Mesothelial cell of epicardium (in vitro differentiated cells): ENCODE measurements at regions not wholly inside any gene's neighbourhood (a gene's known extent, or its start where the extent isn't known, plus 50 kb on each side); places are given as distances from the start of the nearest gene placed in this dataset.

ENCODE experiments used
- DNase-seq, 2 experiments: peaks; one replicate each; pipeline ENCODE4 v3.0.0; 2021; ENCODE audit warnings: low spot score in 2 of 2; ENCODE audit not compliant: unreplicated experiment in 2 of 2
- H3K27ac Mint-ChIP-seq: 2 replicates; pipeline ENCODE4 v1.8.0; 2021; ENCODE audit warnings: mixed read lengths
- H3K27me3 Mint-ChIP-seq: 2 replicates; pipeline ENCODE4 v1.8.0; 2021; ENCODE audit warnings: low read depth, mixed read lengths
- H3K36me3 Mint-ChIP-seq: 2 replicates; pipeline ENCODE4 v1.8.0; 2021; ENCODE audit warnings: mixed read lengths
- H3K4me1 Mint-ChIP-seq: 2 replicates; pipeline ENCODE4 v1.8.0; 2021; ENCODE audit warnings: mixed read lengths
- H3K4me3 Mint-ChIP-seq: 2 replicates; pipeline ENCODE4 v1.8.0; 2021; ENCODE audit warnings: mild to moderate bottlenecking, moderate library complexity, mixed read lengths
- H3K9me3 Mint-ChIP-seq: 2 replicates; pipeline ENCODE4 v1.8.0; 2021; ENCODE audit warnings: mixed read lengths
- CTCF ChIP-seq: fragments of 200-600 bp; sonication (generic); IDR thresholded peaks from one replicate; pipeline ENCODE4 v1.5.0; 2021; ENCODE audit warnings: antibody characterized with exemption; ENCODE audit not compliant: unreplicated experiment

GRCh38 chr2:129895061-129895460, 84.4 kb upstream of the RAB6C start:
- Mint-ChIP-seq H3K4me1 (no peaks in the 10 kb centered on the region), H3K36me3 (no peaks in the 10 kb centered on the region), H3K4me3 (no peak overlapping the region), H3K27me3 (peaks cover 38% of the 10 kb centered on the region), H3K9me3 (peaks cover 11% of the 10 kb centered on the region), H3K27ac (no peak overlapping the region)
- no peak for TF ChIP-seq CTCF
- DNase-seq = peak in 1 of 2 experiments; percentile 29

GRCh38 chr2:129895526-129896082, 83.9 kb upstream of the RAB6C start:
- Mint-ChIP-seq H3K4me3 (no peak overlapping the region), H3K27ac (no peak overlapping the region), H3K9me3 (peaks cover 16% of the 10 kb centered on the region), H3K27me3 (peaks cover 36% of the 10 kb centered on the region), H3K36me3 (no peaks in the 10 kb centered on the region), H3K4me1 (no peaks in the 10 kb centered on the region)
- DNase-seq = peak in 1 of 2 experiments; percentile 19
- no peak for TF ChIP-seq CTCF

GRCh38 chr2:129896226-129897100, 83.0 kb upstream of the RAB6C start:
- Mint-ChIP-seq H3K27me3 (peaks cover 28% of the 10 kb centered on the region), H3K27ac (no peak overlapping the region), H3K36me3 (no peaks in the 10 kb centered on the region), H3K4me3 (no peak overlapping the region), H3K9me3 (peaks cover 23% of the 10 kb centered on the region), H3K4me1 (no peaks in the 10 kb centered on the region)
- TF ChIP-seq CTCF = no peak
- peak in 1 of 2 experiments; percentile 24 for DNase-seq

- Mint-ChIP-seq H3K4me3 (no peak overlapping the region), H3K9me3 (peaks cover 23% of the 10 kb centered on the region), H3K4me1 (peaks cover 5% of the 10 kb centered on the region), H3K27me3 (peaks cover 8% of the 10 kb centered on the region), H3K36me3 (no peaks in the 10 kb centered on the region), H3K27ac (no peak overlapping the region)
- no peak for TF ChIP-seq CTCF
- peak in 1 of 2 experiments; percentile 22 for DNase-seq
These were observed 77.6 kb upstream of the RAB6C start for GRCh38 chr2:129901754-129902415.

GRCh38 chr2:129902731-129903585, 76.5 kb upstream of the RAB6C start:
- no peak overlapping the region for H3K4me3 Mint-ChIP-seq
- no peaks in the 10 kb centered on the region for H3K36me3 Mint-ChIP-seq
- no peak overlapping the region for H3K27ac Mint-ChIP-seq

More at GRCh38 chr2:129902731-129903585, 76.5 kb upstream of the RAB6C start:
- Mint-ChIP-seq H3K4me1 (peaks cover 12% of the 10 kb centered on the region), H3K27me3 (peaks cover 4% of the 10 kb centered on the region), H3K9me3 (peaks cover 23% of the 10 kb centered on the region)
- peak in 1 of 2 experiments; percentile 35 for DNase-seq
- TF ChIP-seq CTCF = no peak
